HUES6 (cell line): ENCODE measurements at regions not wholly inside any gene's neighbourhood (a gene's known extent, or its start where the extent isn't known, plus 50 kb on each side); places are given as distances from the start of the nearest gene placed in this dataset.

ENCODE experiments used
- H3K27ac ChIP-seq: 2 replicates; pipeline ENCODE4 v1.7.0; 2013; ENCODE audit warnings: low read depth, mild to moderate bottlenecking, low read length, inconsistent platforms
- H3K27me3 ChIP-seq: 2 replicates; pipeline ENCODE4 v1.6.1; 2013; ENCODE audit warnings: low read length; ENCODE audit not compliant: control insufficient read depth, insufficient read depth
- H3K36me3 ChIP-seq: 2 replicates; pipeline ENCODE4 v1.6.1; 2013; ENCODE audit warnings: low read length; ENCODE audit not compliant: control insufficient read depth, insufficient read depth
- H3K4me1 ChIP-seq: 2 replicates; pipeline ENCODE4 v1.6.1; 2013; ENCODE audit warnings: low read length; ENCODE audit not compliant: control insufficient read depth, insufficient read depth
- H3K4me3 ChIP-seq: 2 replicates; pipeline ENCODE4 v1.5.1; 2013; ENCODE audit warnings: low read depth, low read length
- H3K9ac ChIP-seq: one replicate; pipeline ENCODE4 v1.6.1; 2013; ENCODE audit warnings: mild to moderate bottlenecking, low read length
- H3K9me3 ChIP-seq: 2 replicates; pipeline ENCODE4 v1.6.1; 2013; ENCODE audit warnings: low read depth, low read length; ENCODE audit not compliant: control insufficient read depth, insufficient read depth

- H3K27ac ChIP-seq: no peak overlapping the region
- H3K9ac ChIP-seq: no peak overlapping the region
- H3K4me3 ChIP-seq: no peak overlapping the region
- H3K9me3 ChIP-seq: peaks cover 4% of the 10 kb centered on the region; the same call in 1 of the 2 replicates
- H3K27me3 ChIP-seq: no peaks in the 10 kb centered on the region
- no peaks in the 10 kb centered on the region for H3K36me3 ChIP-seq
- H3K4me1 ChIP-seq: no peaks in the 10 kb centered on the region
Measured at GRCh38 chr4:92047209-92047875, 256.4 kb upstream of the GRID2 start.

- no peaks in the 10 kb centered on the region for H3K27me3 ChIP-seq
- no peak overlapping the region for H3K9ac ChIP-seq
- no peaks in the 10 kb centered on the region for H3K36me3 ChIP-seq
- H3K4me3 ChIP-seq: no peak overlapping the region
- peaks cover 4% of the 10 kb centered on the region; the same call in 1 of the 2 replicates for H3K9me3 ChIP-seq
- no peak overlapping the region for H3K27ac ChIP-seq
- no peaks in the 10 kb centered on the region for H3K4me1 ChIP-seq
Measured at GRCh38 chr4:92050875-92051274, 252.9 kb upstream of the GRID2 start.

GRCh38 chr4:92059615-92060014 is 244.2 kb upstream of the GRID2 start:
- no peaks in the 10 kb centered on the region for H3K4me1 ChIP-seq
- no peak overlapping the region for H3K9ac ChIP-seq
- H3K4me3 ChIP-seq: no peak overlapping the region
- no peaks in the 10 kb centered on the region for H3K36me3 ChIP-seq
- H3K27me3 ChIP-seq: no peaks in the 10 kb centered on the region
- no peak overlapping the region for H3K27ac ChIP-seq
- H3K9me3 ChIP-seq: no peaks in the 10 kb centered on the region

- no peaks in the 10 kb centered on the region for H3K9me3 ChIP-seq
- H3K9ac ChIP-seq: no peak overlapping the region
- no peak overlapping the region for H3K27ac ChIP-seq
- no peaks in the 10 kb centered on the region for H3K36me3 ChIP-seq
- no peaks in the 10 kb centered on the region for H3K4me1 ChIP-seq
- H3K4me3 ChIP-seq: no peak overlapping the region
- H3K27me3 ChIP-seq: no peaks in the 10 kb centered on the region
Measured at GRCh38 chr4:92060333-92060732, 243.4 kb upstream of the GRID2 start.

- peaks cover 7% of the 10 kb centered on the region for H3K9me3 ChIP-seq
- no peaks in the 10 kb centered on the region for H3K36me3 ChIP-seq
- no peaks in the 10 kb centered on the region for H3K4me1 ChIP-seq
- H3K9ac ChIP-seq: no peak overlapping the region
- no peak overlapping the region for H3K27ac ChIP-seq
- no peak overlapping the region for H3K4me3 ChIP-seq
- no peaks in the 10 kb centered on the region for H3K27me3 ChIP-seq
Measured at GRCh38 chr4:92064574-92064973, 239.2 kb upstream of the GRID2 start.

GRCh38 chr4:92066485-92066884 is 237.3 kb upstream of the GRID2 start:
- H3K36me3 ChIP-seq: no peaks in the 10 kb centered on the region
- H3K9me3 ChIP-seq: peaks cover 26% of the 10 kb centered on the region
- no peaks in the 10 kb centered on the region for H3K4me1 ChIP-seq
- no peaks in the 10 kb centered on the region for H3K27me3 ChIP-seq
- no peak overlapping the region for H3K27ac ChIP-seq
- no peak overlapping the region for H3K9ac ChIP-seq
- H3K4me3 ChIP-seq: no peak overlapping the region

- Histone ChIP-seq H3K36me3 (no peaks in the 10 kb centered on the region), H3K4me1 (no peaks in the 10 kb centered on the region), H3K27ac (no peak overlapping the region), H3K27me3 (no peaks in the 10 kb centered on the region), H3K9me3 (peaks cover 46% of the 10 kb centered on the region), H3K9ac (no peak overlapping the region), H3K4me3 (no peak overlapping the region)
Measured at GRCh38 chr4:92071587-92071986, 232.2 kb upstream of the GRID2 start.

- no peaks in the 10 kb centered on the region for H3K27me3 ChIP-seq
- no peak overlapping the region for H3K9ac ChIP-seq
- no peak overlapping the region for H3K27ac ChIP-seq
- H3K4me1 ChIP-seq: no peaks in the 10 kb centered on the region
- peaks cover 37% of the 10 kb centered on the region for H3K9me3 ChIP-seq
- H3K36me3 ChIP-seq: no peaks in the 10 kb centered on the region
- no peak overlapping the region for H3K4me3 ChIP-seq
Measured at GRCh38 chr4:92074839-92075238, 228.9 kb upstream of the GRID2 start.

- H3K9me3 ChIP-seq: peaks cover 14% of the 10 kb centered on the region
- H3K9ac ChIP-seq: no peak overlapping the region
- peaks cover 8% of the 10 kb centered on the region; the same call in 1 of the 2 replicates for H3K4me1 ChIP-seq
- no peaks in the 10 kb centered on the region for H3K36me3 ChIP-seq
- no peak overlapping the region for H3K27ac ChIP-seq
- H3K4me3 ChIP-seq: no peak overlapping the region
- no peaks in the 10 kb centered on the region for H3K27me3 ChIP-seq
Measured at GRCh38 chr4:92090887-92091286, 212.9 kb upstream of the GRID2 start.

- no peak overlapping the region for H3K4me3 ChIP-seq
- no peaks in the 10 kb centered on the region for H3K27me3 ChIP-seq
- H3K36me3 ChIP-seq: no peaks in the 10 kb centered on the region
- no peak overlapping the region for H3K9ac ChIP-seq
- H3K9me3 ChIP-seq: peaks cover 10% of the 10 kb centered on the region
- no peak overlapping the region for H3K27ac ChIP-seq
- peaks cover 8% of the 10 kb centered on the region; the same call in 1 of the 2 replicates for H3K4me1 ChIP-seq
Measured at GRCh38 chr4:92091335-92091734, 212.4 kb upstream of the GRID2 start.

- Histone ChIP-seq H3K27me3 (no peaks in the 10 kb centered on the region), H3K9me3 (no peaks in the 10 kb centered on the region), H3K4me1 (peaks cover 4% of the 10 kb centered on the region; the same call in 1 of the 2 replicates), H3K4me3 (no peak overlapping the region), H3K36me3 (no peaks in the 10 kb centered on the region), H3K27ac (no peak overlapping the region), H3K9ac (no peak overlapping the region)
Measured at GRCh38 chr4:92099861-92100260, 203.9 kb upstream of the GRID2 start.
